Upper lobe of left lung (tissue), 4 donors: ENCODE measurements at regions not wholly inside any gene's neighbourhood (a gene's known extent, or its start where the extent isn't known, plus 50 kb on each side); places are given as distances from the start of the nearest gene placed in this dataset.

ENCODE experiments used
- EP300 ChIP-seq, 4 donors: sonication (generic); formaldehyde crosslinking; IDR thresholded peaks; one replicate each; pipeline ENCODE4 v1.5.1; 2017; ENCODE audit warnings: antibody characterized with exemption in 4 of 4, control low read depth in 2 of 4
- POLR2AphosphoS5 ChIP-seq, 2 donors: sonication (generic); formaldehyde crosslinking; IDR thresholded peaks; one replicate each; pipeline ENCODE4 v1.5.1; 2017; ENCODE audit warnings: antibody characterized with exemption in 2 of 2
- TF ChIP-seq, protein P1 (sequence below), 6 experiments: fragments of 450-650 bp in 4 of 6; fragments of 200-600 bp in 2 of 6; sonication (generic) in 2 of 6; IDR thresholded peaks; one replicate each; pipeline ENCODE4 v1.5.1; 2016 to 2019; ENCODE audit warnings: antibody characterized with exemption in 6 of 6

DNA sequence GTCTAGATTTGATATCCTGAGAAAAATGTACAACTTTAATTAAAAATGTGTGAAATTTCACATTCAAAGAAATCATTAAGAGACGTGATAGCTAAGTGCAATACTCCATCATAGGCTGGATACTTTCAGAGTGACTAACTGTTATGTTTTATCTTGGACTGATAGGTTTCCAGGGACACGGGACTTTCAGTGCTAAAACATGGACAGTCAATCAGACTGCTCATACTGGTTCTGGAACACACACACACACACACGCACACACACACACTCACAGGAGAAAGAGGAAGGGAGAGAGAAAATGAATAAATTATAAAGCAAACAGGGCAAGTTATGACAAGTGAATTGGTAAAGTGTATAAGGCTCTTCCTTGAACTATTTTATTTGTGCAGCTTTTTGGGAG is 955.9 kb downstream of the SLITRK5 start:
- TF ChIP-seq, protein P1, sequence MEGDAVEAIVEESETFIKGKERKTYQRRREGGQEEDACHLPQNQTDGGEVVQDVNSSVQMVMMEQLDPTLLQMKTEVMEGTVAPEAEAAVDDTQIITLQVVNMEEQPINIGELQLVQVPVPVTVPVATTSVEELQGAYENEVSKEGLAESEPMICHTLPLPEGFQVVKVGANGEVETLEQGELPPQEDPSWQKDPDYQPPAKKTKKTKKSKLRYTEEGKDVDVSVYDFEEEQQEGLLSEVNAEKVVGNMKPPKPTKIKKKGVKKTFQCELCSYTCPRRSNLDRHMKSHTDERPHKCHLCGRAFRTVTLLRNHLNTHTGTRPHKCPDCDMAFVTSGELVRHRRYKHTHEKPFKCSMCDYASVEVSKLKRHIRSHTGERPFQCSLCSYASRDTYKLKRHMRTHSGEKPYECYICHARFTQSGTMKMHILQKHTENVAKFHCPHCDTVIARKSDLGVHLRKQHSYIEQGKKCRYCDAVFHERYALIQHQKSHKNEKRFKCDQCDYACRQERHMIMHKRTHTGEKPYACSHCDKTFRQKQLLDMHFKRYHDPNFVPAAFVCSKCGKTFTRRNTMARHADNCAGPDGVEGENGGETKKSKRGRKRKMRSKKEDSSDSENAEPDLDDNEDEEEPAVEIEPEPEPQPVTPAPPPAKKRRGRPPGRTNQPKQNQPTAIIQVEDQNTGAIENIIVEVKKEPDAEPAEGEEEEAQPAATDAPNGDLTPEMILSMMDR (IDR thresholded peaks at IDR 0.05), result no peak
- TF ChIP-seq POLR2AphosphoS5 (IDR thresholded peaks at IDR 0.05), result no peak
- TF ChIP-seq EP300 (IDR thresholded peaks at IDR 0.05), result no peak
